T-helper 17 cell (primary cell): ENCODE measurements at regions not wholly inside any gene's neighbourhood (a gene's known extent, or its start where the extent isn't known, plus 50 kb on each side); places are given as distances from the start of the nearest gene placed in this dataset.

ENCODE experiments used
- ATAC-seq: fragments of 150-1000 bp; cut with Tn5 transposase; 2 replicates; pipeline ENCODE4 v1.10.0; 2021; ENCODE audit warnings: mild to moderate bottlenecking, moderate library complexity
- DNase-seq, 3 donors: peaks; one replicate each; pipeline versions ENCODE4 v3.0.0 to v3.0.0-alpha.2; 2020 to 2021
- H3K9me3 ChIP-seq: one replicate; pipeline ENCODE4 v1.7.0; 2013; ENCODE audit warnings: low read length, mild to moderate bottlenecking; ENCODE audit not compliant: control insufficient read depth, poor library complexity, severe bottlenecking
- H3K27ac Mint-ChIP-seq: one replicate; pipeline ENCODE4 v1.8.0; 2022; ENCODE audit warnings: mild to moderate bottlenecking, moderate library complexity, mixed read lengths
- H3K27me3 Mint-ChIP-seq: one replicate; pipeline ENCODE4 v1.8.0; 2022; ENCODE audit warnings: mixed read lengths
- H3K36me3 Mint-ChIP-seq: one replicate; pipeline ENCODE4 v1.8.0; 2022; ENCODE audit warnings: low read depth, mixed read lengths
- H3K4me1 Mint-ChIP-seq: one replicate; pipeline ENCODE4 v1.8.0; 2022; ENCODE audit warnings: mild to moderate bottlenecking, mixed read lengths
- H3K4me3 Mint-ChIP-seq: one replicate; pipeline ENCODE4 v1.8.0; 2022; ENCODE audit warnings: mild to moderate bottlenecking, moderate library complexity, mixed read lengths

- no peak for DNase-seq
- Mint-ChIP-seq H3K27me3 (no peaks in the 10 kb centered on the region), H3K36me3 (no peaks in the 10 kb centered on the region), H3K27ac (no peak overlapping the region), H3K4me1 (no peaks in the 10 kb centered on the region), H3K4me3 (no peak overlapping the region)
- no peaks in the 10 kb centered on the region for H3K9me3 ChIP-seq
- ATAC-seq = no peak
These were observed 607.3 kb downstream of the NCAM2 start for GRCh38 chr21:21605521-21605920.

- ATAC-seq = no peak
- Mint-ChIP-seq H3K27me3 (no peaks in the 10 kb centered on the region), H3K4me3 (no peak overlapping the region), H3K27ac (no peak overlapping the region), H3K4me1 (no peaks in the 10 kb centered on the region), H3K36me3 (no peaks in the 10 kb centered on the region)
- no peaks in the 10 kb centered on the region for H3K9me3 ChIP-seq
- no peak for DNase-seq
These were observed 607.8 kb downstream of the NCAM2 start for GRCh38 chr21:21606041-21606440.

- H3K27ac Mint-ChIP-seq = no peak overlapping the region
- no peaks in the 10 kb centered on the region for H3K4me1 Mint-ChIP-seq
- DNase-seq (no peak), ATAC-seq (no peak)
- H3K36me3 Mint-ChIP-seq = no peaks in the 10 kb centered on the region
- no peaks in the 10 kb centered on the region for H3K27me3 Mint-ChIP-seq
- H3K9me3 ChIP-seq = no peaks in the 10 kb centered on the region
- no peak overlapping the region for H3K4me3 Mint-ChIP-seq
These were observed 614.3 kb downstream of the NCAM2 start for GRCh38 chr21:21612466-21612865.

- no peaks in the 10 kb centered on the region for H3K27me3 Mint-ChIP-seq
- H3K4me3 Mint-ChIP-seq = no peak overlapping the region
- DNase-seq (no peak), ATAC-seq (no peak)
- H3K36me3 Mint-ChIP-seq = no peaks in the 10 kb centered on the region
- no peaks in the 10 kb centered on the region for H3K4me1 Mint-ChIP-seq
- H3K9me3 ChIP-seq = no peaks in the 10 kb centered on the region
- no peak overlapping the region for H3K27ac Mint-ChIP-seq
These were observed 616.8 kb downstream of the NCAM2 start for GRCh38 chr21:21614966-21615365.

GRCh38 chr21:21622460-21623234 lies 624.4 kb downstream of the NCAM2 start:
- ATAC-seq (no peak), DNase-seq (no peak)
- H3K4me3 Mint-ChIP-seq = no peak overlapping the region
- no peak overlapping the region for H3K27ac Mint-ChIP-seq
- no peaks in the 10 kb centered on the region for H3K36me3 Mint-ChIP-seq
- H3K27me3 Mint-ChIP-seq = no peaks in the 10 kb centered on the region
- H3K9me3 ChIP-seq = no peaks in the 10 kb centered on the region
- H3K4me1 Mint-ChIP-seq = no peaks in the 10 kb centered on the region

GRCh38 chr21:21624674-21625073 lies 626.5 kb downstream of the NCAM2 start:
- Mint-ChIP-seq H3K27me3 (no peaks in the 10 kb centered on the region), H3K27ac (no peak overlapping the region), H3K4me1 (no peaks in the 10 kb centered on the region), H3K4me3 (no peak overlapping the region), H3K36me3 (no peaks in the 10 kb centered on the region)
- no peaks in the 10 kb centered on the region for H3K9me3 ChIP-seq
- no peak for ATAC-seq
- DNase-seq = no peak

GRCh38 chr21:21631961-21632360 lies 633.8 kb downstream of the NCAM2 start:
- H3K4me1 Mint-ChIP-seq = no peaks in the 10 kb centered on the region
- no peak for DNase-seq
- no peaks in the 10 kb centered on the region for H3K36me3 Mint-ChIP-seq
- no peak for ATAC-seq
- H3K27me3 Mint-ChIP-seq = no peaks in the 10 kb centered on the region
- H3K27ac Mint-ChIP-seq = no peak overlapping the region
- H3K4me3 Mint-ChIP-seq = no peak overlapping the region
- no peaks in the 10 kb centered on the region for H3K9me3 ChIP-seq

- no peak for ATAC-seq
- Mint-ChIP-seq H3K36me3 (no peaks in the 10 kb centered on the region), H3K4me3 (no peak overlapping the region), H3K27me3 (no peaks in the 10 kb centered on the region), H3K27ac (no peak overlapping the region), H3K4me1 (no peaks in the 10 kb centered on the region)
- no peaks in the 10 kb centered on the region for H3K9me3 ChIP-seq
- no peak for DNase-seq
These were observed 634.7 kb downstream of the NCAM2 start for GRCh38 chr21:21632926-21633325.

GRCh38 chr21:21661741-21662140 lies 663.5 kb downstream of the NCAM2 start:
- H3K9me3 ChIP-seq = no peaks in the 10 kb centered on the region
- no peak for DNase-seq
- Mint-ChIP-seq H3K4me1 (no peaks in the 10 kb centered on the region), H3K4me3 (no peak overlapping the region), H3K27me3 (no peaks in the 10 kb centered on the region), H3K27ac (no peak overlapping the region), H3K36me3 (no peaks in the 10 kb centered on the region)
- ATAC-seq = no peak

- DNase-seq (no peak), ATAC-seq (no peak)
- no peaks in the 10 kb centered on the region for H3K27me3 Mint-ChIP-seq
- H3K4me1 Mint-ChIP-seq = no peaks in the 10 kb centered on the region
- no peaks in the 10 kb centered on the region for H3K36me3 Mint-ChIP-seq
- no peaks in the 10 kb centered on the region for H3K9me3 ChIP-seq
- no peak overlapping the region for H3K4me3 Mint-ChIP-seq
- H3K27ac Mint-ChIP-seq = no peak overlapping the region
These were observed 664.6 kb downstream of the NCAM2 start for GRCh38 chr21:21662776-21663175.

GRCh38 chr21:21664871-21665270 lies 666.7 kb downstream of the NCAM2 start:
- no peak for ATAC-seq
- H3K27ac Mint-ChIP-seq = no peak overlapping the region
- H3K4me3 Mint-ChIP-seq = no peak overlapping the region
- H3K9me3 ChIP-seq = no peaks in the 10 kb centered on the region
- no peaks in the 10 kb centered on the region for H3K4me1 Mint-ChIP-seq
- no peaks in the 10 kb centered on the region for H3K27me3 Mint-ChIP-seq
- DNase-seq = no peak
- no peaks in the 10 kb centered on the region for H3K36me3 Mint-ChIP-seq

GRCh38 chr21:21666689-21667088 lies 668.5 kb downstream of the NCAM2 start:
- no peak overlapping the region for H3K4me3 Mint-ChIP-seq
- no peaks in the 10 kb centered on the region for H3K27me3 Mint-ChIP-seq
- no peak for DNase-seq
- H3K9me3 ChIP-seq = peaks cover 4% of the 10 kb centered on the region
- H3K4me1 Mint-ChIP-seq = no peaks in the 10 kb centered on the region
- H3K27ac Mint-ChIP-seq = no peak overlapping the region
- H3K36me3 Mint-ChIP-seq = no peaks in the 10 kb centered on the region
- ATAC-seq = no peak

GRCh38 chr21:21668198-21668597 lies 670.0 kb downstream of the NCAM2 start:
- peaks cover 4% of the 10 kb centered on the region for H3K9me3 ChIP-seq
- Mint-ChIP-seq H3K27ac (no peak overlapping the region), H3K36me3 (no peaks in the 10 kb centered on the region), H3K27me3 (no peaks in the 10 kb centered on the region), H3K4me1 (no peaks in the 10 kb centered on the region), H3K4me3 (no peak overlapping the region)
- DNase-seq (no peak), ATAC-seq (no peak)

- no peak overlapping the region for H3K4me3 Mint-ChIP-seq
- DNase-seq = no peak
- no peak for ATAC-seq
- H3K9me3 ChIP-seq = peaks cover 4% of the 10 kb centered on the region
- H3K4me1 Mint-ChIP-seq = no peaks in the 10 kb centered on the region
- no peaks in the 10 kb centered on the region for H3K27me3 Mint-ChIP-seq
- H3K36me3 Mint-ChIP-seq = no peaks in the 10 kb centered on the region
- no peak overlapping the region for H3K27ac Mint-ChIP-seq
These were observed 675.8 kb downstream of the NCAM2 start for GRCh38 chr21:21673959-21674358.
